A673 (cell line): ENCODE measurements at regions not wholly inside any gene's neighbourhood (a gene's known extent, or its start where the extent isn't known, plus 50 kb on each side); places are given as distances from the start of the nearest gene placed in this dataset.

ENCODE experiments used
- EZH2 ChIP-seq: fragments of 200-600 bp; sonication (generic); IDR thresholded peaks from 2 replicates; pipeline ENCODE4 v1.6.1; 2017; ENCODE audit warnings: borderline replicate concordance, low read depth, mild to moderate bottlenecking, mixed read lengths, antibody characterized with exemption, low read length; ENCODE audit not compliant: poor library complexity, severe bottlenecking
- TF ChIP-seq, protein P1 (sequence below): fragments of 300-800, 200-600 bp; sonication (generic); conservative IDR thresholded peaks from 2 replicates; pipeline ENCODE4 v1.5.1; 2017; ENCODE audit warnings: low read depth, mild to moderate bottlenecking, antibody characterized with exemption, low read length, moderate library complexity, mixed read lengths

DNA sequence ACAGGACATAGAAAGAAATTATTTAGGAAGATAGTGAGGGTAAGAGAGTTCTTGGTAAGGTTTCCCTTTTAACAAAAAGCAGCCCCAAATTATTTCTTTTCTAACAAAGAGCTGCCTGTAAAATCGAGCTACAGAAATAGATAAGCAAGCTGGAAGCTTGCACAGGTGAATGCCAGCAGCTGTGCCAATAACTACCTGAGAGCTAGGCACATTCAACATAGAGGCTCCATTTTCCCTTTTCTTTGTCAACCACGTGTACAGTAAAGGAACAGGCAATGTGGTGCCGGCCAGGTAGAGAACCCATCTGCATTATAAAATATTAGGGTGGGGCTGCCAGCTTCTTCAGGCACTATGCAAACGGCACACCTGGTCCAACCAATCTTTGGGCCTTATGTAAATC, 341.6 kb upstream of the JAG1 start:
- TF ChIP-seq, protein P1, sequence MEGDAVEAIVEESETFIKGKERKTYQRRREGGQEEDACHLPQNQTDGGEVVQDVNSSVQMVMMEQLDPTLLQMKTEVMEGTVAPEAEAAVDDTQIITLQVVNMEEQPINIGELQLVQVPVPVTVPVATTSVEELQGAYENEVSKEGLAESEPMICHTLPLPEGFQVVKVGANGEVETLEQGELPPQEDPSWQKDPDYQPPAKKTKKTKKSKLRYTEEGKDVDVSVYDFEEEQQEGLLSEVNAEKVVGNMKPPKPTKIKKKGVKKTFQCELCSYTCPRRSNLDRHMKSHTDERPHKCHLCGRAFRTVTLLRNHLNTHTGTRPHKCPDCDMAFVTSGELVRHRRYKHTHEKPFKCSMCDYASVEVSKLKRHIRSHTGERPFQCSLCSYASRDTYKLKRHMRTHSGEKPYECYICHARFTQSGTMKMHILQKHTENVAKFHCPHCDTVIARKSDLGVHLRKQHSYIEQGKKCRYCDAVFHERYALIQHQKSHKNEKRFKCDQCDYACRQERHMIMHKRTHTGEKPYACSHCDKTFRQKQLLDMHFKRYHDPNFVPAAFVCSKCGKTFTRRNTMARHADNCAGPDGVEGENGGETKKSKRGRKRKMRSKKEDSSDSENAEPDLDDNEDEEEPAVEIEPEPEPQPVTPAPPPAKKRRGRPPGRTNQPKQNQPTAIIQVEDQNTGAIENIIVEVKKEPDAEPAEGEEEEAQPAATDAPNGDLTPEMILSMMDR = no peak
- TF ChIP-seq EZH2 = no peak
